IPS-18a (cell line): ENCODE measurements at regions not wholly inside any gene's neighbourhood (a gene's known extent, or its start where the extent isn't known, plus 50 kb on each side); places are given as distances from the start of the nearest gene placed in this dataset.

Source experiments
- H3K27ac ChIP-seq: one replicate; pipeline ENCODE4 v1.5.1; 2013; ENCODE audit warnings: low read length
- H3K27me3 ChIP-seq: one replicate; pipeline ENCODE4 v1.6.1; 2013; ENCODE audit warnings: mild to moderate bottlenecking, low read length; ENCODE audit not compliant: control insufficient read depth, insufficient read depth
- H3K36me3 ChIP-seq: one replicate; pipeline ENCODE4 v1.6.1; 2013; ENCODE audit warnings: low read depth, low read length; ENCODE audit not compliant: control insufficient read depth
- H3K4me1 ChIP-seq: one replicate; pipeline ENCODE4 v1.6.1; 2013; ENCODE audit warnings: low read depth, low read length; ENCODE audit not compliant: control insufficient read depth
- H3K4me3 ChIP-seq: one replicate; pipeline ENCODE4 v1.5.1; 2013; ENCODE audit warnings: low read length
- H3K9ac ChIP-seq: one replicate; pipeline ENCODE4 v1.6.1; 2013; ENCODE audit warnings: mild to moderate bottlenecking, low read length, moderate library complexity
- H3K9me3 ChIP-seq: one replicate; pipeline ENCODE4 v1.6.1; 2013; ENCODE audit warnings: low read depth, low read length; ENCODE audit not compliant: control insufficient read depth

GRCh38 chr2:177031438-177032180, 181.0 kb upstream of the HNRNPA3 start:
- H3K9me3 ChIP-seq = no peaks in the 10 kb centered on the region

GRCh38 chr2:177036747-177037146, 175.8 kb upstream of the HNRNPA3 start:
- H3K27ac ChIP-seq = no peak overlapping the region
- no peaks in the 10 kb centered on the region for H3K36me3 ChIP-seq
- no peak overlapping the region for H3K9ac ChIP-seq
- no peak overlapping the region for H3K4me3 ChIP-seq
- no peaks in the 10 kb centered on the region for H3K9me3 ChIP-seq
- H3K4me1 ChIP-seq = no peaks in the 10 kb centered on the region
- no peaks in the 10 kb centered on the region for H3K27me3 ChIP-seq

More at GRCh38 chr2:177031438-177032180, 181.0 kb upstream of the HNRNPA3 start:
- Histone ChIP-seq H3K9ac (no peak overlapping the region), H3K27ac (no peak overlapping the region), H3K4me1 (no peaks in the 10 kb centered on the region), H3K4me3 (no peak overlapping the region), H3K36me3 (no peaks in the 10 kb centered on the region), H3K27me3 (no peaks in the 10 kb centered on the region)

GRCh38 chr2:177037569-177037968, 175.0 kb upstream of the HNRNPA3 start:
- Histone ChIP-seq H3K27ac (no peak overlapping the region), H3K4me3 (no peak overlapping the region)

GRCh38 chr2:177038787-177039484, 173.7 kb upstream of the HNRNPA3 start:
- no peaks in the 10 kb centered on the region for H3K27me3 ChIP-seq
- no peaks in the 10 kb centered on the region for H3K36me3 ChIP-seq
- no peaks in the 10 kb centered on the region for H3K4me1 ChIP-seq
- no peak overlapping the region for H3K9ac ChIP-seq
- H3K9me3 ChIP-seq = no peaks in the 10 kb centered on the region
- H3K4me3 ChIP-seq = no peak overlapping the region
- no peak overlapping the region for H3K27ac ChIP-seq

More at GRCh38 chr2:177037569-177037968, 175.0 kb upstream of the HNRNPA3 start:
- Histone ChIP-seq H3K4me1 (no peaks in the 10 kb centered on the region), H3K27me3 (no peaks in the 10 kb centered on the region), H3K9me3 (no peaks in the 10 kb centered on the region), H3K36me3 (no peaks in the 10 kb centered on the region), H3K9ac (no peak overlapping the region)

- H3K27ac ChIP-seq = no peak overlapping the region
- no peak overlapping the region for H3K9ac ChIP-seq
- H3K4me3 ChIP-seq = no peak overlapping the region
- no peaks in the 10 kb centered on the region for H3K4me1 ChIP-seq
- H3K27me3 ChIP-seq = no peaks in the 10 kb centered on the region
- H3K36me3 ChIP-seq = no peaks in the 10 kb centered on the region
- H3K9me3 ChIP-seq = no peaks in the 10 kb centered on the region
These were observed 170.3 kb upstream of the HNRNPA3 start for GRCh38 chr2:177042311-177042710.

GRCh38 chr2:177044671-177045070, 167.9 kb upstream of the HNRNPA3 start:
- Histone ChIP-seq H3K27ac (no peak overlapping the region), H3K9ac (no peak overlapping the region)

GRCh38 chr2:177048981-177049380, 163.6 kb upstream of the HNRNPA3 start:
- H3K27me3 ChIP-seq = no peaks in the 10 kb centered on the region
- H3K4me3 ChIP-seq = no peak overlapping the region
- H3K4me1 ChIP-seq = no peaks in the 10 kb centered on the region
- H3K9ac ChIP-seq = no peak overlapping the region
- no peaks in the 10 kb centered on the region for H3K36me3 ChIP-seq
- H3K9me3 ChIP-seq = no peaks in the 10 kb centered on the region
- no peak overlapping the region for H3K27ac ChIP-seq

More at GRCh38 chr2:177044671-177045070, 167.9 kb upstream of the HNRNPA3 start:
- Histone ChIP-seq H3K27me3 (no peaks in the 10 kb centered on the region), H3K4me1 (no peaks in the 10 kb centered on the region), H3K9me3 (no peaks in the 10 kb centered on the region), H3K36me3 (no peaks in the 10 kb centered on the region), H3K4me3 (no peak overlapping the region)

- Histone ChIP-seq H3K27ac (no peak overlapping the region), H3K36me3 (no peaks in the 10 kb centered on the region), H3K27me3 (no peaks in the 10 kb centered on the region), H3K9ac (no peak overlapping the region), H3K4me3 (no peak overlapping the region), H3K9me3 (no peaks in the 10 kb centered on the region), H3K4me1 (no peaks in the 10 kb centered on the region)
These were observed 161.3 kb upstream of the HNRNPA3 start for GRCh38 chr2:177051278-177051677.

GRCh38 chr2:177052471-177052870, 160.1 kb upstream of the HNRNPA3 start:
- H3K9ac ChIP-seq = no peak overlapping the region
- H3K4me3 ChIP-seq = no peak overlapping the region
- H3K9me3 ChIP-seq = no peaks in the 10 kb centered on the region
- H3K27me3 ChIP-seq = no peaks in the 10 kb centered on the region
- H3K36me3 ChIP-seq = no peaks in the 10 kb centered on the region
- no peak overlapping the region for H3K27ac ChIP-seq
- no peaks in the 10 kb centered on the region for H3K4me1 ChIP-seq

- H3K9me3 ChIP-seq = no peaks in the 10 kb centered on the region
- H3K36me3 ChIP-seq = no peaks in the 10 kb centered on the region
- H3K4me3 ChIP-seq = no peak overlapping the region
- no peak overlapping the region for H3K9ac ChIP-seq
- H3K27ac ChIP-seq = no peak overlapping the region
- no peaks in the 10 kb centered on the region for H3K4me1 ChIP-seq
- H3K27me3 ChIP-seq = no peaks in the 10 kb centered on the region
These were observed 159.6 kb upstream of the HNRNPA3 start for GRCh38 chr2:177053038-177053437.

GRCh38 chr2:177053716-177054115, 158.9 kb upstream of the HNRNPA3 start:
- Histone ChIP-seq H3K27ac (no peak overlapping the region), H3K9me3 (no peaks in the 10 kb centered on the region), H3K9ac (no peak overlapping the region)

GRCh38 chr2:177056481-177056929, 156.1 kb upstream of the HNRNPA3 start:
- H3K4me3 ChIP-seq = no peak overlapping the region
- H3K27ac ChIP-seq = no peak overlapping the region
- H3K9me3 ChIP-seq = no peaks in the 10 kb centered on the region
- H3K36me3 ChIP-seq = no peaks in the 10 kb centered on the region
- H3K9ac ChIP-seq = no peak overlapping the region
- no peaks in the 10 kb centered on the region for H3K27me3 ChIP-seq
- no peaks in the 10 kb centered on the region for H3K4me1 ChIP-seq

More at GRCh38 chr2:177053716-177054115, 158.9 kb upstream of the HNRNPA3 start:
- H3K4me3 ChIP-seq = no peak overlapping the region
- H3K4me1 ChIP-seq = no peaks in the 10 kb centered on the region
- no peaks in the 10 kb centered on the region for H3K27me3 ChIP-seq
- no peaks in the 10 kb centered on the region for H3K36me3 ChIP-seq
